Upper lobe of left lung (tissue), 6 donors: ENCODE measurements at regions not wholly inside any gene's neighbourhood (a gene's known extent, or its start where the extent isn't known, plus 50 kb on each side); places are given as distances from the start of the nearest gene placed in this dataset.

Experiments
- ATAC-seq, 2 donors: fragments of 200-7000 bp; cut with Tn5 transposase; one replicate each; pipeline ENCODE4 v1.9.1; 2022; ENCODE audit warnings: mild to moderate bottlenecking in 2 of 2, moderate library complexity in 2 of 2; ENCODE audit not compliant: low FRiP score in 2 of 2
- DNase-seq, 2 donors: peaks; one replicate each; pipeline ENCODE4 v3.0.0-alpha.2; 2019 to 2020
- H3K27ac ChIP-seq, 4 donors: fragments of 200-600 bp; sonication (generic); one replicate each; pipeline ENCODE4 v1.5.1; 2016 to 2019
- H3K27me3 ChIP-seq, 4 donors: fragments of 200-600 bp; sonication (generic); one replicate each; pipeline ENCODE4 v1.5.1; 2017 to 2019
- H3K36me3 ChIP-seq, 4 donors: fragments of 200-600 bp; sonication (generic); one replicate each; pipeline ENCODE4 v1.5.1; 2016 to 2019
- H3K4me1 ChIP-seq, 4 donors: fragments of 200-600 bp; sonication (generic); one replicate each; pipeline ENCODE4 v1.5.1; 2018 to 2019
- H3K4me3 ChIP-seq, 4 donors: fragments of 200-600 bp; sonication (generic); one replicate each; pipeline ENCODE4 v1.5.1; 2017 to 2019; ENCODE audit warnings: mild to moderate bottlenecking in 2 of 4, moderate library complexity in 1 of 4
- H3K9me3 ChIP-seq, 4 donors: fragments of 200-600 bp; sonication (generic); one replicate each; pipeline ENCODE4 v1.5.1; 2018 to 2019
- CTCF ChIP-seq, 6 experiments: fragments of 450-650 bp in 4 of 6; fragments of 200-600 bp in 2 of 6; sonication (generic) in 2 of 6; IDR thresholded peaks; one replicate each; pipeline ENCODE4 v1.5.1; 2016 to 2019; ENCODE audit warnings: antibody characterized with exemption in 6 of 6
- EP300 ChIP-seq, 4 donors: sonication (generic); formaldehyde crosslinking; IDR thresholded peaks; one replicate each; pipeline ENCODE4 v1.5.1; 2017; ENCODE audit warnings: antibody characterized with exemption in 4 of 4, control low read depth in 2 of 4
- POLR2A ChIP-seq, 4 donors: fragments of 450-650 bp; IDR thresholded peaks; one replicate each; pipeline ENCODE4 v1.5.1; 2016 to 2017; ENCODE audit warnings: antibody characterized with exemption in 4 of 4, mild to moderate bottlenecking in 2 of 4
- POLR2AphosphoS5 ChIP-seq, 2 donors: sonication (generic); formaldehyde crosslinking; IDR thresholded peaks; one replicate each; pipeline ENCODE4 v1.5.1; 2017; ENCODE audit warnings: antibody characterized with exemption in 2 of 2
- WGBS, 2 donors: methylation state at CpG; one replicate each; pipeline ENCODE4 v1.1.5; 2017 to 2018; 5-methylcytosine and 5-hydroxymethylcytosine counted together
- donor health status: DM: no; HTN: no; CAD: no; lungs with moderate emphysema.
- donor health status: DM: no; HTN: yes; CAD: no; lungs with severe emphysema.

DNA sequence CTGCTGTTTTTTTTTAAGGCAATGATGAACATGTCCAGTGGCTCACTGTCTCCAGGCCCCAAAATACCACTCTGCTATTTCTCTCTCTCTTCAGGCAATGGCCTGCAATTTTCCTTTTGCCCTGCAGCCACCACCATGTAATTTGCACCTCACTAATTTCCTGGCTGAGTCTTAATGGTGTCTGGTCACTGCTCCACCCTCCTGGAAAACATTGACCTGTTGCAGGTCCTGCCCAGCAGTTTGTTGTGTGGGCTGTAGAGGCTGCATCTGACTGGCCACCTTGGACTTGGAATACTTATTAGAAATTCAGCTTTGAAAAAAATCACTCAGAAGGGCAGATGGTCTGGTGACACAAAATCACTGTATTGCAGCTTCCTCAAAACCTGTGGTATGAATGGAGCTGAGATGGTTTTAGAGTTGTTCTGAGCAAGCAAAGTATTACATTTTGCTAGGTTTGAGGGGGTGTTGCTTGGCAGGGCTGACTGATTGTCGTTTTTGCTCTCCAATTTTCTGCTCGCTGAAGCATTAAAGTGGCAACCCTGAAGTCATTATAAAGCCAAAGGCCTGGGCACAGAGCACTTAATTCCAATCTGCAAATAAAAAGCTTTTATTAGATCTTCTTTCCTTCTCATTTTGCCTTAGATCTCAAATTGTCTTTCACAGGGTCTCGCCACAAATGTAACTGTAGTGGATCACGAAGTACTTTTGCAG is 134.8 kb downstream of the TMEM174 start:
- TF ChIP-seq POLR2A (IDR thresholded peaks at IDR 0.05), result no peak
- no peak for TF ChIP-seq CTCF (IDR thresholded peaks at IDR 0.05)
- no peak for TF ChIP-seq POLR2AphosphoS5 (IDR thresholded peaks at IDR 0.05)
- no peak for TF ChIP-seq EP300 (IDR thresholded peaks at IDR 0.05)
- Histone ChIP-seq H3K9me3 (no peaks in the 10 kb centered on the region), H3K27ac (no peak overlapping the region), H3K4me1 (peaks cover 0 to 11% (median 8%) of the 10 kb centered on the region in 4 donors), H3K4me3 (no peak overlapping the region), H3K27me3 (peaks cover 0 to 42% (median 23%) of the 10 kb centered on the region in 4 donors), H3K36me3 (no peaks in the 10 kb centered on the region)
- WGBS, 2 donors, result 63 to 67% methylated on average over 4 of the region's 4 CpGs
- no peak for ATAC-seq
- no peak for DNase-seq

DNA sequence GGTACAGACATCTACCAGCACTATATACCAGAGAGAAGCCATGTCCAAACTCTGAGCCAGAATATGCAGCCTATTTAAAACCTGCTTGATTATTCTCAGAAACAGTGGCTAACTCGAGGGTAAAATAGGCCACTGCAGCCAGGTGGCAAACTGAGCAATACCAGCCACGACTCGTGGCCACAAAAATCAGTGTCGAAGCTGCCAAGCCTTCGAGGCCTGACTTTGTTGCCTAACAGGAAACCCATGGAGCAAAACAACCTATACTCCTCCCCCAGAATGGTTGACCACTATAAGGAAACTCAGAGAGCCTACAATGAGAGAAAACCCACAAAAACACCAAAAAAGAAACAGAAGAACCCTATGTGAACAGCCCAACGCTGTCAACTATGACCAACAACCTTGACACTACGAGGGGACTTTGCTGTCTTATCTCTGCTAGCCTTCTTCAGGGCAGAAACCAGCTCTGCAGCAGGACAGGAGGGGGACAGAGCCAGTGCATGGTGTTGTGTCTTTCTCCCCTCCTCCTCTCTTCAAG is 133.8 kb downstream of the TMEM174 start:
- peaks cover 0 to 46% (median 25%) of the 10 kb centered on the region in 4 donors for H3K27me3 ChIP-seq
- TF ChIP-seq EP300 (IDR thresholded peaks at IDR 0.05) (no peak), POLR2AphosphoS5 (IDR thresholded peaks at IDR 0.05) (no peak), POLR2A (IDR thresholded peaks at IDR 0.05) (no peak), CTCF (IDR thresholded peaks at IDR 0.05) (no peak)
- 59 to 72% methylated on average over 7 of the region's 7 CpGs for WGBS, 2 donors
- H3K36me3 ChIP-seq, result no peaks in the 10 kb centered on the region
- DNase-seq, result no peak
- no peak for ATAC-seq
- peaks cover 0 to 12% (median 8%) of the 10 kb centered on the region in 4 donors for H3K4me1 ChIP-seq
- H3K4me3 ChIP-seq, result no peak overlapping the region
- H3K27ac ChIP-seq, result no peak overlapping the region
- H3K9me3 ChIP-seq, result no peaks in the 10 kb centered on the region

- no peak overlapping the region for H3K4me3 ChIP-seq
- H3K27ac ChIP-seq, result no peak overlapping the region
- peaks cover 0 to 46% (median 27%) of the 10 kb centered on the region in 4 donors for H3K27me3 ChIP-seq
- 57 to 70% methylated on average over 4 of the region's 4 CpGs for WGBS, 2 donors
- H3K36me3 ChIP-seq, result no peaks in the 10 kb centered on the region
- DNase-seq (no peak), ATAC-seq (no peak)
- TF ChIP-seq POLR2AphosphoS5 (IDR thresholded peaks at IDR 0.05) (no peak), EP300 (IDR thresholded peaks at IDR 0.05) (no peak), POLR2A (IDR thresholded peaks at IDR 0.05) (no peak), CTCF (IDR thresholded peaks at IDR 0.05) (no peak)
- no peaks in the 10 kb centered on the region for H3K9me3 ChIP-seq
- H3K4me1 ChIP-seq, result peaks cover 0 to 12% (median 6%) of the 10 kb centered on the region in 4 donors
Measured at GRCh38 chr5:73306078-73306719, 133.2 kb downstream of the TMEM174 start.

- H3K27ac ChIP-seq, result no peak overlapping the region
- WGBS, 2 donors, result 75 to 84% methylated on average over 3 of the region's 3 CpGs
- no peak overlapping the region for H3K4me3 ChIP-seq
- no peak for DNase-seq
- H3K36me3 ChIP-seq, result no peaks in the 10 kb centered on the region
- peaks cover 0 to 51% (median 31%) of the 10 kb centered on the region in 4 donors for H3K27me3 ChIP-seq
- TF ChIP-seq EP300 (IDR thresholded peaks at IDR 0.05) (no peak), POLR2A (IDR thresholded peaks at IDR 0.05) (no peak), POLR2AphosphoS5 (IDR thresholded peaks at IDR 0.05) (no peak), CTCF (IDR thresholded peaks at IDR 0.05) (no peak)
- no peak for ATAC-seq
- H3K9me3 ChIP-seq, result no peaks in the 10 kb centered on the region
- peaks cover 0 to 12% (median 5%) of the 10 kb centered on the region in 4 donors for H3K4me1 ChIP-seq
Measured at GRCh38 chr5:73305386-73305785, 132.4 kb downstream of the TMEM174 start.
